Transverse colon (tissue), 4 donors: ENCODE measurements at regions not wholly inside any gene's neighbourhood (a gene's known extent, or its start where the extent isn't known, plus 50 kb on each side); places are given as distances from the start of the nearest gene placed in this dataset.

Experiments used
- CTCF ChIP-seq, 5 experiments: fragments of 200-600 bp in 3 of 5; fragments of 450-650 bp in 2 of 5; sonication (generic) in 3 of 5; IDR thresholded peaks; 1 replicate in 2 of 5; 2 replicates in 3 of 5; pipeline ENCODE4 v1.5.1; 2016 to 2017; ENCODE audit warnings: antibody characterized with exemption in 5 of 5, inconsistent platforms in 3 of 5, mild to moderate bottlenecking in 2 of 5, moderate library complexity in 1 of 5
- POLR2A ChIP-seq: fragments of 450-650 bp; IDR thresholded peaks from one replicate; pipeline ENCODE4 v1.6.1; 2016; ENCODE audit warnings: antibody characterized with exemption, mild to moderate bottlenecking, moderate library complexity
- POLR2AphosphoS5 ChIP-seq, 3 donors: sonication (generic); formaldehyde crosslinking; IDR thresholded peaks; one replicate each; pipeline ENCODE4 v1.6.1; 2016; ENCODE audit warnings: antibody characterized with exemption in 3 of 3

- no peak for TF ChIP-seq CTCF (IDR thresholded peaks at IDR 0.05)
- TF ChIP-seq POLR2A: no peak
- TF ChIP-seq POLR2AphosphoS5 (IDR thresholded peaks at IDR 0.05): no peak
Observed at GRCh38 chr18:72187956-72188355, 356.2 kb downstream of the CBLN2 start.
